ENCODE measurements at regions not wholly inside any gene's neighbourhood (a gene's known extent, or its start where the extent isn't known, plus 50 kb on each side); places are given as distances from the start of the nearest gene placed in this dataset.

GRCh38 chr9:102049586-102050246 is 311.3 kb upstream of the GRIN3A start:
- FAIRE-seq (peak; percentile 97), DNase-seq (ENCODE audit: insufficient read length, low spot score) (no peak)
- no peak for TF ChIP-seq POLR2A (IDR thresholded peaks at IDR 0.05; ENCODE audit: low read depth, low read length)

GRCh38 chr9:102047549-102047948 is 309.1 kb upstream of the GRIN3A start:
- FAIRE-seq (no peak), DNase-seq (ENCODE audit: insufficient read length, low spot score) (no peak)
- no peak for TF ChIP-seq POLR2A (IDR thresholded peaks at IDR 0.05; ENCODE audit: low read depth, low read length)

GRCh38 chr9:102044133-102044532 is 305.7 kb upstream of the GRIN3A start:
- TF ChIP-seq POLR2A (IDR thresholded peaks at IDR 0.05; ENCODE audit: low read depth, low read length) = no peak

GRCh38 chr9:102038006-102038405 is 299.6 kb upstream of the GRIN3A start:
- FAIRE-seq = peak; percentile 75
- no peak for TF ChIP-seq POLR2A (IDR thresholded peaks at IDR 0.05; ENCODE audit: low read depth, low read length)
- DNase-seq (ENCODE audit: insufficient read length, low spot score) = no peak

More at GRCh38 chr9:102044133-102044532, 305.7 kb upstream of the GRIN3A start:
- FAIRE-seq = no peak
- no peak for DNase-seq (ENCODE audit: insufficient read length, low spot score)

- DNase-seq (ENCODE audit: insufficient read length, low spot score) (peak; percentile 10), FAIRE-seq (peak; percentile 89)
- TF ChIP-seq POLR2A (IDR thresholded peaks at IDR 0.05; ENCODE audit: low read depth, low read length) = no peak
Measured at GRCh38 chr9:102035929-102036328, 297.5 kb upstream of the GRIN3A start.

- DNase-seq (ENCODE audit: insufficient read length, low spot score) = no peak
- no peak for TF ChIP-seq POLR2A (IDR thresholded peaks at IDR 0.05; ENCODE audit: low read depth, low read length)
- FAIRE-seq = peak; percentile 48
Measured at GRCh38 chr9:102032614-102033013, 294.2 kb upstream of the GRIN3A start.

- TF ChIP-seq POLR2A (IDR thresholded peaks at IDR 0.05; ENCODE audit: low read depth, low read length) = no peak
- DNase-seq (ENCODE audit: insufficient read length, low spot score) (no peak), FAIRE-seq (no peak)
Measured at GRCh38 chr9:102000956-102001355, 262.5 kb upstream of the GRIN3A start.

GRCh38 chr9:101999441-101999840 is 261.0 kb upstream of the GRIN3A start:
- no peak for DNase-seq (ENCODE audit: insufficient read length, low spot score)

GRCh38 chr9:101995231-101995630 is 256.8 kb upstream of the GRIN3A start:
- FAIRE-seq = peak; percentile 97
- no peak for TF ChIP-seq POLR2A (IDR thresholded peaks at IDR 0.05; ENCODE audit: low read depth, low read length)
- peak; percentile 14 for DNase-seq (ENCODE audit: insufficient read length, low spot score)

More at GRCh38 chr9:101999441-101999840, 261.0 kb upstream of the GRIN3A start:
- no peak for TF ChIP-seq POLR2A (IDR thresholded peaks at IDR 0.05; ENCODE audit: low read depth, low read length)
- no peak for FAIRE-seq

- TF ChIP-seq POLR2A (IDR thresholded peaks at IDR 0.05; ENCODE audit: low read depth, low read length) = no peak
- no peak for DNase-seq (ENCODE audit: insufficient read length, low spot score)
- FAIRE-seq = no peak
Measured at GRCh38 chr9:101993771-101994170, 255.3 kb upstream of the GRIN3A start.

- FAIRE-seq = no peak
- no peak for TF ChIP-seq POLR2A (IDR thresholded peaks at IDR 0.05; ENCODE audit: low read depth, low read length)
- DNase-seq (ENCODE audit: insufficient read length, low spot score) = no peak
Measured at GRCh38 chr9:101991926-101992325, 253.5 kb upstream of the GRIN3A start.

GRCh38 chr9:101977614-101978210 is 239.3 kb upstream of the GRIN3A start:
- no peak for DNase-seq (ENCODE audit: insufficient read length, low spot score)
- FAIRE-seq = peak; percentile 91
- no peak for TF ChIP-seq POLR2A (IDR thresholded peaks at IDR 0.05; ENCODE audit: low read depth, low read length)

GRCh38 chr9:101970609-101971008 is 232.2 kb upstream of the GRIN3A start:
- no peak for TF ChIP-seq POLR2A (IDR thresholded peaks at IDR 0.05; ENCODE audit: low read depth, low read length)
- FAIRE-seq = no peak
- no peak for DNase-seq (ENCODE audit: insufficient read length, low spot score)

GRCh38 chr9:101968392-101968791 is 229.9 kb upstream of the GRIN3A start:
- FAIRE-seq (no peak), DNase-seq (ENCODE audit: insufficient read length, low spot score) (no peak)
- no peak for TF ChIP-seq POLR2A (IDR thresholded peaks at IDR 0.05; ENCODE audit: low read depth, low read length)

- peak; percentile 58 for FAIRE-seq
- TF ChIP-seq POLR2A (IDR thresholded peaks at IDR 0.05; ENCODE audit: low read depth, low read length) = no peak
- no peak for DNase-seq (ENCODE audit: insufficient read length, low spot score)
Measured at GRCh38 chr9:101966691-101967090, 228.2 kb upstream of the GRIN3A start.

Data from H54 (cell line).